Activated CD4-positive, alpha-beta memory T cell treated with anti-CD3 and anti-CD28 coated beads for 36 hours (primary cell): ENCODE measurements at regions not wholly inside any gene's neighbourhood (a gene's known extent, or its start where the extent isn't known, plus 50 kb on each side); places are given as distances from the start of the nearest gene placed in this dataset.

Experiments used
- CTCF ChIA-PET: fragments of 350-600 bp; sonication (Branson Sonifier 250); formaldehyde crosslinking; loops from one replicate; lab custom pipeline; 2021; ENCODE audit warnings: antibody characterized with exemption, inconsistent platforms; lab: Charles Lee
- POLR2A ChIA-PET: fragments of 350-600 bp; sonication (Branson Sonifier 250); formaldehyde crosslinking; loops from one replicate; lab custom pipeline; 2021; ENCODE audit warnings: antibody characterized with exemption; lab: Charles Lee
- DNase-seq: peaks from one replicate; pipeline ENCODE4 v3.0.0-alpha.2; 2020
- H3K27ac Mint-ChIP-seq: one replicate; pipeline ENCODE4 v1.8.0; 2021; ENCODE audit warnings: mixed read lengths
- H3K27me3 Mint-ChIP-seq: one replicate; pipeline ENCODE4 v1.8.0; 2021; ENCODE audit warnings: mixed read lengths
- H3K36me3 Mint-ChIP-seq: one replicate; pipeline ENCODE4 v1.8.0; 2021; ENCODE audit warnings: mixed read lengths
- H3K4me1 Mint-ChIP-seq: one replicate; pipeline ENCODE4 v1.8.0; 2021; ENCODE audit warnings: low read depth, mixed read lengths
- H3K4me3 Mint-ChIP-seq: one replicate; pipeline ENCODE4 v1.8.0; 2021; ENCODE audit warnings: mild to moderate bottlenecking, mixed read lengths
- H3K9me3 Mint-ChIP-seq: one replicate; pipeline ENCODE4 v1.8.0; 2021; ENCODE audit warnings: mixed read lengths
- intact Hi-C: fragments of 100-400 bp; cut with micrococcal nuclease; formaldehyde crosslinking; loops from one replicate; pipeline ENCODE4 v1.15.1; 2023

DNA sequence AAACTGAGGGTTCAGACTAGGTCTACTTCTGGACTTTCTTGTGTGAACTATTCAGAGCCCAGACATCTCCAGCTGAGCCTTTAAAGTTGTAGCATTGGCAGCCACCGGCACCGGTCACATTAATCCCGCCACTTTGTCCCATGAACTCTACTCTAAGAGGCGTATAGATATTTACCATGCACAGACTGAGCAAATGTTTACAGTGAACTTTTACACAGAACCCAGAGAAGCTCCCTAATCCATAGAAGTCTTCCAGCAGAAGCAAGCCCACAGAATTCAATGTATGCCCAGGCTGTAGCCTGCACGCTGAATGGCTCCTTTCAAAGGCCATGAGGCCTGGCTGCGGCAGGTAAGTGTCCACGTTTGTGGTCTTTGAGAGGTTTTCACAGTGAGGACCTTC, 466.9 kb downstream of the ENC1 start:
- Mint-ChIP-seq H3K27ac (no peak overlapping the region), H3K27me3 (peaks cover 15% of the 10 kb centered on the region)
- POLR2A ChIA-PET: no interaction called here

DNA sequence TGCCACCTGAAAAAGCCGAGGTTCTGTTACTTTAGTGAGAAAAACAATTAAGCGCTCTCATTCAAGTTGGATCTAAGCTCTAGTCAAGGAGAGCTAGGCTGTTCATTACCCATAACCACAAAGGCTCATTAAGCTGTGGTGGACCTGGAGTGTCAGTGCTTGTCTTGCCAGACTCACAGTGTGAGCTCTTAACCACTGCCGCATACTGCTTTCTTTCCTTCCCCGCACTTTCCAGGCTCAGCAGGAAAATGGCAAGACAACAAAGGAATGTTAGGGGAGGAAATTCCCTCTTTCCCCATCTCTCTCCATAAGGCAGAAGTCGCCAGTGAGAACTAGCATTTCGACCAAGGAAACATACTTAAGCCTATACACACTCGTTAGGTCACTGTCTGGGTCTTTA, 467.3 kb downstream of the ENC1 start:
- intact Hi-C loops: no loop called here
- Mint-ChIP-seq H3K9me3 (no peaks in the 10 kb centered on the region), H3K36me3 (no peaks in the 10 kb centered on the region), H3K4me3 (no peak overlapping the region), H3K27ac (no peak overlapping the region), H3K4me1 (no peaks in the 10 kb centered on the region), H3K27me3 (peaks cover 15% of the 10 kb centered on the region)
- CTCF ChIA-PET: no interaction called here
- no peak for DNase-seq
- POLR2A ChIA-PET: no interaction called here

More for the DNA sequence above, 466.9 kb downstream of the ENC1 start:
- Mint-ChIP-seq H3K4me3 (no peak overlapping the region), H3K4me1 (no peaks in the 10 kb centered on the region), H3K36me3 (no peaks in the 10 kb centered on the region), H3K9me3 (no peaks in the 10 kb centered on the region)
- no peak for DNase-seq
- intact Hi-C loops: no loop called here
- CTCF ChIA-PET: no interaction called here

DNA sequence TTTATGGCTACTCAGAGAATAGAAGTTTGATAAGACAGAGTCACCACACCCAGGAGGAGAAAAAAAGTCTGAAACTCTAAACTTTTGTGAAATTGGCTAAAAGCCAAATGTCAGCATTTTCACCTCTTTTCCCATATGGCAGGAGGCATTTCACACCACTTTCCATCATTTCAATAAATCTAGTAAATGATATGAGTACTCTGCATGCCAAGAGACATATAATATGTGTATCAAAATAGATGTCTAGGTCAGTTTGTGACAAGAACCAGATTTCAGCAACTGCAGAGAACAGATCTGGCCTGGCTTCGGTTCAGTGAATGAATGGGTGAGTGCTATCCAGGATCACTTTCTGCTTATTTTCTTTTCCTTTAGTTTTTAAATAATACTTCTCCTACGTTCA, 470.8 kb downstream of the ENC1 start:
- Mint-ChIP-seq H3K9me3 (no peaks in the 10 kb centered on the region), H3K27me3 (peaks cover 7% of the 10 kb centered on the region), H3K36me3 (no peaks in the 10 kb centered on the region), H3K4me3 (no peak overlapping the region), H3K4me1 (no peaks in the 10 kb centered on the region), H3K27ac (no peak overlapping the region)
- ChIA-PET CTCF (no interaction called here), POLR2A (no interaction called here)
- intact Hi-C loops: no loop called here
- no peak for DNase-seq

DNA sequence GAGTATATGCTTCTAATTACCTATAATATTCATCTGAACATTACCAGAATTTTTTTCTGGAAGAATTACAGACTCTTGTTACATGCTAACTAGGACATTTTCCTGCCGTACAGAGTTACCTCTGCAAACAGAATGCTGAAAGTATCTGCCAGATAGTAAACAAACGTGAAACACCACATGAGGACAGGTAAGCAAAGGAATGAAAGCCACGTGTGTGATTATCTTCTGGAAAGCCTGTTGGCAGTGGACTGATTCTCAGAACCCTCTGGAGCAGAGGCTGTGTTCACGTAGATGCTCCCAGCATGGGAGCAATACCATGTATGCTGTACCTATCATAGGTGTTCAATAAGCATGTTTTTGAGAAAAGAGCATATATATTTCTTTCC, 472.6 kb downstream of the ENC1 start:
- DNase-seq: no peak
- POLR2A ChIA-PET: no interaction called here
- H3K27ac Mint-ChIP-seq: no peak overlapping the region
- no peak overlapping the region for H3K4me3 Mint-ChIP-seq
- no peaks in the 10 kb centered on the region for H3K9me3 Mint-ChIP-seq
- no peaks in the 10 kb centered on the region for H3K36me3 Mint-ChIP-seq
- peaks cover 2% of the 10 kb centered on the region for H3K27me3 Mint-ChIP-seq
- CTCF ChIA-PET: no interaction called here
- no peaks in the 10 kb centered on the region for H3K4me1 Mint-ChIP-seq
- intact Hi-C loops: no loop called here

DNA sequence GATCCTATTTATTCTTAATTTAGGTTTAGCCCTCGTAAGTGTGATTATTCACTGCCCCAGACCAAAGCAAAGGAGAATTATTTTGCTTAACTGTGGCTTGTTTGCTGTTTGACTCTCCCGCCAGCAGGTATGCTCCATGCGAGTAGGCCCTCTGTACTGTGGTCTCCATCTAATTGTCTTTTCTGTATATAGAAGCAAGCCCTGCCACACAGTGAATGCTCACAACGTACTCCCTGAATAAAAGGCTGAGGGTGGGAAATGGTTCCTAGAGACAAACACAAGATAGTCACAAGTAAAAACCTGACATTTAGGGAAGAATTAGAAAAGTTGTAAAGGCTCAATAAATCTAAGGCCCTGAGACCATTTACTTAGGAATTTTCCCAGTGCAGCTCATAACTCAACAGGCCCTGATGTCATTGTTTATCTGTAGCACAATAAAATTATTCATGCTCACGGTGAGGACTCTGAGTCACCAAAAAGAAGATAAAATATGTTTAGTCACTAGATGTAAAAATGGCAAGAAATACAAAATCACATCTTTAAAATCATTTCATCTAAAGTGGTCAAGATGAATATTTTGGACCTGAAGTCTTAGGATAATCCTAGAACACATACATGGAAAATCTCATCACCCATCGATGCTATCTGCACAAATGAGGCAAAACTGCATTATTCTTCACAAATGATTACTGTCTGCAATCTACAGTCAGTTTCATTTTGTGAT, 473.2 kb downstream of the ENC1 start:
- Mint-ChIP-seq H3K36me3 (no peaks in the 10 kb centered on the region), H3K27ac (no peak overlapping the region), H3K9me3 (no peaks in the 10 kb centered on the region), H3K4me1 (no peaks in the 10 kb centered on the region), H3K4me3 (no peak overlapping the region), H3K27me3 (peaks cover 2% of the 10 kb centered on the region)
- DNase-seq: no peak
- CTCF ChIA-PET: no interaction called here
- intact Hi-C loops: no loop called here
- POLR2A ChIA-PET: no interaction called here

DNA sequence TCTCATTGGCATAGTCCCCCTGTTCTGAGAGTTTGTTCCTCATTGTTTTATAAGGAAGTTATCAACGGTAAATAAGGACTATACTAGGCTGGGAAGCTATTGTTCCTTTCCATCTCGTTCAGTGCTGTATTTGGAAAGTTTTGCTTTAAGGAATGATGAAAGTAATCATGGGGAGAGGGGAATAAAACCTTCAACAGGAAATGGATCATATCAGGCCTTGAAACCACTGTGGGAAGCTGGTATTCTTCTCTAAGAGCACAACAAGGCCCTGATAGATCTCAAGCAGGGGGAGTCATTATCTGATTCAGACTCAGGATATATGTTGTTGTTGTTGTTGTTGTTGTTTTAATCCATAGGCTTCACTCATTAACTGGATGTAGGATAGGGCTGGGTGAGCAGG, 474.5 kb downstream of the ENC1 start:
- H3K27me3 Mint-ChIP-seq: peaks cover 2% of the 10 kb centered on the region
- no peaks in the 10 kb centered on the region for H3K36me3 Mint-ChIP-seq
- intact Hi-C loops: no loop called here
- H3K4me3 Mint-ChIP-seq: no peak overlapping the region
- no peaks in the 10 kb centered on the region for H3K9me3 Mint-ChIP-seq
- no peak for DNase-seq
- no peak overlapping the region for H3K27ac Mint-ChIP-seq
- CTCF ChIA-PET: no interaction called here
- H3K4me1 Mint-ChIP-seq: no peaks in the 10 kb centered on the region
- POLR2A ChIA-PET: no interaction called here

DNA sequence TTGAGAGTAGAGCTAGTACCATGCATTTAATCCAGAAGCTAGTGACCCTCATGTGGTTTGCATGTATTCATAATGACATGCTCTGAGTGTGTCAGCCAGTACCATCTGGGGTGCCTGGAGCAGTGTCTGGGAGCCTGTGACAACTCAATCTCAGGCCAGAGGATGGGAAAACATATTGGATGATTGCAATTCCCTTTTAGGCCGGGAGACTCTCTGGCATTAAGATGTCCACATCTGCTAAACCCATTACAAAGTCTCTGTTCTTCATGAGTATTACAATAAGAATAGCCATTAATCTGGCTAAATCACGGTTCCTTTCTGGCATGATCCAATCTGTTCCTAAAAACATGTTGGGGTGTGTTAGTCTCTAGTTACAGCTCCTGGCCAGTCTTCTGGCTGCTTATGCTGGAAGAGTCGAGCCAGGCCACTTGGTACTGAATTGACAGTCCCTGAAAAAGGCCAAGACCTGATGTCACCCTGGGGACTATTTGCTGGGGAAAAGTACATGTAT, 475.7 kb downstream of the ENC1 start:
- Mint-ChIP-seq H3K27ac (no peak overlapping the region), H3K4me1 (no peaks in the 10 kb centered on the region), H3K36me3 (no peaks in the 10 kb centered on the region), H3K4me3 (no peak overlapping the region), H3K9me3 (no peaks in the 10 kb centered on the region), H3K27me3 (peaks cover 2% of the 10 kb centered on the region)
- DNase-seq: no peak
- ChIA-PET CTCF (no interaction called here), POLR2A (no interaction called here)
- intact Hi-C loops: no loop called here

DNA sequence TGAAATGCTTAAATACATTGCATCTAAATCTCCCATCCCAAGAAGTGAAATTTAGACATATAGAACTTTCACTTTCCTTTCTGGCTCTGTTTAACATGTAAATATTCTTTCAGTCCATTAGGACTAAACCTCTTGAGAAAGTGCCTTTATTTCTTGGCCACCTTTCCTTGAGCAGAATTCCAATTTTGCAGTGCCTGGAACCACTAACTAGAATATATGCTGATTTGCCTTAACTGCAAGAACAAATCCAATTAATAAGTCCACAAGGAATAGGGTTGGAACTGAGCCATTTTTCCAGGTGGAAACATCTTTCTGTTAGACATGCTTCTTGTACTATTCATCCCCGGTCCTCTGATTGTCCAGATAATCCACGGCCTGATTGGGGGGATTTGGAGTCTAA, 478.0 kb downstream of the ENC1 start:
- no peaks in the 10 kb centered on the region for H3K9me3 Mint-ChIP-seq
- H3K4me3 Mint-ChIP-seq: no peak overlapping the region
- CTCF ChIA-PET: no interaction called here
- POLR2A ChIA-PET: no interaction called here
- H3K4me1 Mint-ChIP-seq: no peaks in the 10 kb centered on the region
- no peak overlapping the region for H3K27ac Mint-ChIP-seq
- intact Hi-C loops: no loop called here
- DNase-seq: no peak
- no peaks in the 10 kb centered on the region for H3K36me3 Mint-ChIP-seq
- peaks cover 2% of the 10 kb centered on the region for H3K27me3 Mint-ChIP-seq

DNA sequence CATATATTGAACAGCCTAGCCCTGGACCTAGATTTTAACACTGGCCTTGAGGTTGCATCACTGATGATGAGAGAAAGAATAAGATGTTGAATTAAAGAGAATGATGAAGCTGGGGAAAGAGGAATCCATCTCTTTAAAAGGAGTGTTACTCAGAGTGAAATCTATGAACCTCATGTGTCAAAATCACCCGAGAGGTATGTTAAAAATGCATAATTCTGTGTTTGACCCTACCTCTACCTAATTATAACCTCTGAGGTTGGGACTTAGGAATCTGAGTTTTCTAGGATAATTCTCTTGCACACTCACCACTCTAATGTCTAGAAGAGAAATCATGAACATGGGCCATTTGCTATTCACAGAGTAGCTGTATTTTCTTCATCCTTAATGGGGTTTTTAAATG, 479.4 kb downstream of the ENC1 start:
- ChIA-PET CTCF (no interaction called here), POLR2A (no interaction called here)
- Mint-ChIP-seq H3K36me3 (no peaks in the 10 kb centered on the region), H3K4me1 (no peaks in the 10 kb centered on the region), H3K27ac (no peak overlapping the region), H3K4me3 (no peak overlapping the region), H3K9me3 (no peaks in the 10 kb centered on the region), H3K27me3 (peaks cover 2% of the 10 kb centered on the region)
- DNase-seq: no peak
- intact Hi-C loops: no loop called here

DNA sequence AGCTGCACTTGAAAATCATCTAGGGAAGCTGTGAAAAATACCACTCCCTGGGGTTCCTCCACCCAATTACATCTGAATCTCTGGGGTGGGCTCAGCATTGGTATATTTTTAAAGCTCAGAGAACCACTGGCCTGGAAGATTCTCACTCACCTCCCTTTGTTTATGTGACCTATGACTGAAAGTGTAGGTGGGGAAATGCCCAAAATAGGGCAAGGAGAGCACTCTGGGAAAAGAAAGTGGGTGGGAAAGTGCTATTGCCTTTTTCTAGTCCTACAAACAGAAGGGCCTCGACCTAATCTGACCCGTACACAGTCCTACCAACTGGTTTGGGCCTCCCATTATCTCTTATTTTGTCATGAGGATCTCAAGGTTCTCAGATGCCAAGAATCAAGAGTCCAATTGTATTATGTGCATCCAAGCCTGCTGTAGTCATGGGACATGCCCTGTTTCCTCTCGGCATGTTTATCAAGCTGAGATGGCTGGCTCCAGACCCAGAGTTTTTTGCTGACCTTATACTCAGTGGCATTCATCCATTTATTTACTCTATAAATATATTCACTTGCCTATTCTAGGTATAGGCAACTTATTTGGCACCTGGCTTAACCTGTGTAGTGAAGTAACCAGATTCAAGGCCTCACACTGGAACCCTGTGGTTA, 483.7 kb downstream of the ENC1 start:
- CTCF ChIA-PET: no interaction called here
- Mint-ChIP-seq H3K9me3 (no peaks in the 10 kb centered on the region), H3K4me3 (no peak overlapping the region), H3K27me3 (peaks cover 2% of the 10 kb centered on the region), H3K4me1 (no peaks in the 10 kb centered on the region), H3K36me3 (no peaks in the 10 kb centered on the region), H3K27ac (no peak overlapping the region)
- POLR2A ChIA-PET: no interaction called here
- intact Hi-C loops: no loop called here
- DNase-seq: no peak

DNA sequence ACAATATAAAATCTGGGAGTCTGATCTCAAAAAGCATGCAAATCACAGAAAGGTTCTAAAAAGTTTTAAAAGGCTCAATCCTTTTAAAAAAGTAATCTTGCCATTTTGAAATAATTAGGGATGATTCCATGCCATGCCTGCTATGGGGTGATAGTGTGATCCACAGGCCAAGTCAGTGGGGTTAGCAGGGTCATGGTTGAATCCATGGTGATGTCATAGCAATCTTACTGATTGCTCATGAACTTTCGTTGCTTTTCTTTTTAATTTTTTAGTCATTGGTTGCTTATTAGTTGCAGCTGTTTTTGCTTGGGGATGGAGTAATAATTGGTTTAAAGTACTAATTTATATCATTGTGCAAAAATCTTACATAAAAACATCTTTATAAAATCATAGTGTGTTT, 485.0 kb downstream of the ENC1 start:
- Mint-ChIP-seq H3K27ac (no peak overlapping the region), H3K9me3 (no peaks in the 10 kb centered on the region), H3K36me3 (no peaks in the 10 kb centered on the region), H3K4me1 (no peaks in the 10 kb centered on the region), H3K27me3 (peaks cover 4% of the 10 kb centered on the region), H3K4me3 (no peak overlapping the region)
- CTCF ChIA-PET: no interaction called here
- intact Hi-C loops: no loop called here
- POLR2A ChIA-PET: interaction anchor here (0.5 kb wide), 1 partner anchor 75 kb away, joined by 3 read pairs; no protein-coding TSS in a partner anchor
- DNase-seq: no peak

DNA sequence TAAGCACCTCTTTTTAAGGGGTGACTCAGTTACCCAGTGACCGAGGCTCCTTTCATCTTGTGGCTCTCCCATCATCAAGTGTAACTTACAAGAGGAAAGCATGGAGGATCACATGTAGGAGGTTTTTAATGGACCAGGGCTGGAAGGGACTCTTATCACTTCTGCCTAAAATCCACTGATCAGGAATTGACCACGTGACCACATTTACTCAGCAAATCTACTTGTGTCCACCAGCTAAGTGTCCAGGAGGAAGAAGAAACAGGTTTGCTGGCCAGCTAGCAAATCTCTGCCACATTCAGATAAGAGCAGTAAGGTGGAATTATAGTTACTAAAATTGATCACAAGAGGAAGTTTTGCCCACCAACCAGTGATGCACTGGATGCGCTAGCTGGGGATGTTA, 486.0 kb downstream of the ENC1 start:
- Mint-ChIP-seq H3K27me3 (peaks cover 2% of the 10 kb centered on the region), H3K4me1 (no peaks in the 10 kb centered on the region), H3K36me3 (no peaks in the 10 kb centered on the region), H3K4me3 (no peak overlapping the region), H3K27ac (no peak overlapping the region), H3K9me3 (no peaks in the 10 kb centered on the region)
- intact Hi-C loops: no loop called here
- ChIA-PET CTCF (no interaction called here), POLR2A (no interaction called here)
- DNase-seq: no peak

DNA sequence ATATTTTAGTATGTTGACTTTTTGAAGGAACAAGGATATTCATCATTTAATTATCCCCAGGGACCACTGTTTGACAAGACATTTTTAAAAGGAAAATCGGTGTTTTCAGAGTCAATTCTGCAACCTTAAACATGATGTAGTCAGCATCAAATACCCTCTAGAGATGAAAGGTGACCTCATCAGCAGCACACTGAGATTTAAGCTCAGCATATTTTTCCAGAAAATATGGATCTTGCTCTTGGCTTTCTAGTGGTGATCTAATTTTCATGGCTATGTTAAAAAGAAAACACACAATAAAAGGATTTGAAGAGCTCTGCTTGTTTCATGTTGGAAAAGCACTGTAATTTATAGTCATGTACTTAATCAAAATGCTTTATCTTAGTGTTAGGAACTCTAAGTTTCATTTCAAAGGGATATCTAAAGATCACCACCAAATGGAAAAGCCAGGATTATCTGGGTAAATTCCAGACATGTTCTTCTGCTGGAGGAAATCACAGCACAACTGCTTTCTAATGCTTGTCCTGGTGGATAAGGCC, 487.2 kb downstream of the ENC1 start:
- DNase-seq: no peak
- H3K9me3 Mint-ChIP-seq: no peaks in the 10 kb centered on the region
- no peak overlapping the region for H3K27ac Mint-ChIP-seq
- ChIA-PET CTCF (no interaction called here), POLR2A (no interaction called here)
- H3K27me3 Mint-ChIP-seq: peaks cover 2% of the 10 kb centered on the region
- no peaks in the 10 kb centered on the region for H3K36me3 Mint-ChIP-seq
- H3K4me3 Mint-ChIP-seq: no peak overlapping the region
- intact Hi-C loops: no loop called here
- no peaks in the 10 kb centered on the region for H3K4me1 Mint-ChIP-seq
